ENCODE measurements at regions not wholly inside any gene's neighbourhood (a gene's known extent, or its start where the extent isn't known, plus 50 kb on each side); places are given as distances from the start of the nearest gene placed in this dataset.

- no peak for FAIRE-seq
- ChIA-PET CTCF (ENCODE audit: low intra/inter-chr PET ratio) (no interaction called here), POLR2A (interaction anchor here (1.2 kb wide), 1 partner anchor 337 kb away, joined by 4 read pairs; no protein-coding TSS in a partner anchor)
- Histone ChIP-seq H3K9ac (ENCODE audit: insufficient read depth in 1 of 2, low read depth in 2 of 2, low read length in 2 of 2) (no peak overlapping the region), H3K79me2 (ENCODE audit: control insufficient read depth, insufficient read depth, low read length) (no peaks in the 10 kb centered on the region), H2AFZ (ENCODE audit: low read depth, low read length) (no peak overlapping the region), H3K9me1 (ENCODE audit: control insufficient read depth, insufficient read depth, low read length) (no peaks in the 10 kb centered on the region), H3K4me1 (replicated peaks in 1 of 2; ENCODE audit: control insufficient read depth in 2 of 2, insufficient read depth in 2 of 2, low read length in 2 of 2) (no peaks in the 10 kb centered on the region), H3K36me3 (ENCODE audit: control insufficient read depth, insufficient read depth, low read length) (no peaks in the 10 kb centered on the region), H3K9me3 (replicated peaks; ENCODE audit: control insufficient read depth, insufficient read depth, low read depth, low read length) (no peaks in the 10 kb centered on the region), H3K27ac (ENCODE audit: extremely low read depth, low read depth, low read length) (no peak overlapping the region), H3K4me2 (ENCODE audit: insufficient read depth, low read length) (no peak overlapping the region), H3K27me3 (ENCODE audit: control insufficient read depth in 2 of 2, insufficient read depth in 2 of 2, low read length in 2 of 2) (peaks cover 7 to 12% of the 10 kb centered on the region in 2 experiments; a peak in 3 of 5 replicates), H4K20me1 (replicated peaks; ENCODE audit: control insufficient read depth, insufficient read depth, low read length) (no peaks in the 10 kb centered on the region), H3K4me3 (no peak overlapping the region)
- in situ Hi-C loops (cut with MboI) = no loop called here
- no peak for DNase-seq (ENCODE audit: extremely low read depth in 1 of 4, low spot score in 3 of 4)
- WGBS (ENCODE audit: insufficient coverage, low coverage, missing lambda C conversion rate) = 3% methylated on average over 7 of the region's 7 CpGs
- ATAC-seq = no peak
- no TSS peak for BruUV-seq (replicated peaks)
- intact Hi-C loops (cut with micrococcal nuclease) = no loop called here
- TF ChIP-seq ZFPM2 (CRISPR knock-in tag; IDR thresholded peaks at IDR 0.05) = no peak
- TF ChIP-seq ZC3H4 (CRISPR knock-in tag; IDR thresholded peaks at IDR 0.05; ENCODE audit: borderline replicate concordance) = no peak
- TF ChIP-seq ZBTB7A (IDR thresholded peaks at IDR 0.05; ENCODE audit: borderline replicate concordance, control insufficient read depth, low read depth, low read length) = no peak
- no peak for TF ChIP-seq BRD4 (IDR thresholded peaks at IDR 0.05)
- TF ChIP-seq ZNF518B (CRISPR knock-in tag; IDR thresholded peaks at IDR 0.05) = no peak
- no peak for TF ChIP-seq POLR2AphosphoS5 (IDR thresholded peaks at IDR 0.05; ENCODE audit: control insufficient read depth, insufficient read depth, low read depth, low read length)
- TF ChIP-seq ZNF444 (CRISPR knock-in tag; IDR thresholded peaks at IDR 0.05) = no peak
- no peak for TF ChIP-seq ATF3 (IDR thresholded peaks at IDR 0.05)
- no peak for TF ChIP-seq ATF3 (CRISPR knock-in tag; conservative IDR thresholded peaks at IDR 0.05)
- no peak for TF ChIP-seq NFYB (IDR thresholded peaks at IDR 0.05; ENCODE audit: extremely low read depth, insufficient read length)
- TF ChIP-seq PRPF4 (IDR thresholded peaks at IDR 0.05; ENCODE audit: insufficient read depth, low read depth, low read length, poor library complexity, severe bottlenecking) = no peak
- no peak for TF ChIP-seq STAT6 (CRISPR knock-in tag; IDR thresholded peaks at IDR 0.05)
- TF ChIP-seq SPI1 (IDR thresholded peaks at IDR 0.05; ENCODE audit: borderline replicate concordance, low read depth, low read length) = no peak
- no peak for TF ChIP-seq HNRNPUL1 (IDR thresholded peaks at IDR 0.05; ENCODE audit: low read length)
- no peak for TF ChIP-seq SP1 (CRISPR knock-in tag; IDR thresholded peaks at IDR 0.05)
Measured at GRCh38 chr5:142521706-142522105, 164.2 kb downstream of the FGF1 start.

Data from K562 (cell line).